ENCODE measurements at regions not wholly inside any gene's neighbourhood (a gene's known extent, or its start where the extent isn't known, plus 50 kb on each side); places are given as distances from the start of the nearest gene placed in this dataset.
"Not testable (repeated sequence)": the region's sequence is repeated elsewhere in the genome, so short reads cannot be mapped to it uniquely, and the experiment has no call there.

DNA sequence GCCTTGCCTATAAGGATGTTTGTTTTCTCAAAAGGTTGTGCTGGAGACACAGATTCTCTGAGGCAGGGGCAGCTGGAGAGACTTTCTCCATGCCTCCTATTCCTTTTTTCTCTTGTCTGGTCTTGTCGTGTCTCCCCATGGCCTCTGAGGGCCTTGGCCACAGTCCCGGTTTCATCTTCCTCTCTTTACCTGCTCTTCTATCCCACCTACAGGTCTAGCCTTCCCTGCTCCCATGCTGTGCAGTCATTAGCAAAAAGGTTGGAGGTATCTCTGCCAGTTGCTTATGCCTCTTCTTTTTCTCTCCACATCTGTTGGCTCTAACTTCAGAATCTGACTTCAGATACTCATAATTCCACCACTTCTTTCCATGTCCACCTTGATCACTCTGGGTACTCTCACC is 191.1 kb downstream of the IL20RB start:
- TF ChIP-seq EZH2 (IDR thresholded peaks at IDR 0.05; ENCODE audit: borderline replicate concordance, low read length) (no peak), CTCF (IDR thresholded peaks at IDR 0.05; ENCODE audit: low read length) (no peak)
- Histone ChIP-seq H3K9me2 (ENCODE audit: low read depth, low read length) (no peaks in the 10 kb centered on the region), H3K4me3 (ENCODE audit: low read depth, low read length, poor library complexity, severe bottlenecking) (no peak overlapping the region), H3K36me3 (ENCODE audit: insufficient read depth, low read length) (no peaks in the 10 kb centered on the region), H3K4me2 (ENCODE audit: low read length) (no peak overlapping the region), H3K27me3 (ENCODE audit: insufficient read depth, low read length) (no peaks in the 10 kb centered on the region), H3K4me1 (ENCODE audit: insufficient read depth, low read length, severe bottlenecking) (no peaks in the 10 kb centered on the region), H4K20me1 (ENCODE audit: insufficient read depth, low read length) (no peaks in the 10 kb centered on the region), H3K79me2 (ENCODE audit: insufficient read depth, low read length) (no peaks in the 10 kb centered on the region), H3K9me3 (ENCODE audit: low read length) (no peaks in the 10 kb centered on the region), H3K9ac (ENCODE audit: low read length) (no peak overlapping the region), H3K27ac (ENCODE audit: low read depth, low read length, poor library complexity, severe bottlenecking) (no peak overlapping the region), H3F3A (ENCODE audit: insufficient read depth, low read length) (no peaks in the 10 kb centered on the region), H2AFZ (ENCODE audit: low read length) (no peak overlapping the region)

DNA sequence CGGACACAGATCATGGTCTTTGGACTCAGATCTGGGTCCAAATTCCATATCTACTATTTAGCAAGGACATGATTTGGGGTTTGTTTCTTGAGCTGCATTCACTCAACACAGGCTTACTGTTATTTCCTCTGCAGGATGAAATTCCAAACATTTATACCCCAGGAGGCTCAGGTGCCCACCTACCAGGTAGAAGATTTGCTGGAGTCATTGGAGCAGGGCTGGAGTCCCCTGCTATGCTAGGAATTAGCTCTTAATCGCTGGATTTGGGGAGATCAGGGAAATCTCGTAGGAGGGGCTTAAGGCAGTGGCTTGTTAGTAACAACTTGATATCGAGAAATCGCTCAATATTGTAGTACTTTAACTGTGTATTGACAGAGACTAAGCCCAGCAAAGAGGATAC is 193.0 kb downstream of the IL20RB start:
- TF ChIP-seq EZH2 (IDR thresholded peaks at IDR 0.05; ENCODE audit: borderline replicate concordance, low read length), result no peak
- TF ChIP-seq CTCF (IDR thresholded peaks at IDR 0.05; ENCODE audit: low read length), result no peak
- Histone ChIP-seq H3K9ac (ENCODE audit: low read length) (no peak overlapping the region), H3K27ac (ENCODE audit: low read depth, low read length, poor library complexity, severe bottlenecking) (no peak overlapping the region), H3K27me3 (ENCODE audit: insufficient read depth, low read length) (no peaks in the 10 kb centered on the region), H3F3A (ENCODE audit: insufficient read depth, low read length) (no peaks in the 10 kb centered on the region), H2AFZ (ENCODE audit: low read length) (no peak overlapping the region), H3K36me3 (ENCODE audit: insufficient read depth, low read length) (no peaks in the 10 kb centered on the region), H3K4me3 (ENCODE audit: low read depth, low read length, poor library complexity, severe bottlenecking) (no peak overlapping the region), H3K4me1 (ENCODE audit: insufficient read depth, low read length, severe bottlenecking) (no peaks in the 10 kb centered on the region), H3K9me2 (ENCODE audit: low read depth, low read length) (no peaks in the 10 kb centered on the region), H4K20me1 (ENCODE audit: insufficient read depth, low read length) (no peaks in the 10 kb centered on the region), H3K79me2 (ENCODE audit: insufficient read depth, low read length) (no peaks in the 10 kb centered on the region), H3K4me2 (ENCODE audit: low read length) (no peak overlapping the region), H3K9me3 (ENCODE audit: low read length) (no peaks in the 10 kb centered on the region)

- not testable (repeated sequence) for H3K4me1 ChIP-seq (ENCODE audit: insufficient read depth, low read length, severe bottlenecking); H3K9me2 ChIP-seq (ENCODE audit: low read depth, low read length); H3K9me3 ChIP-seq (ENCODE audit: low read length); H2AFZ ChIP-seq (ENCODE audit: low read length); H3K36me3 ChIP-seq (ENCODE audit: insufficient read depth, low read length); H3F3A ChIP-seq (ENCODE audit: insufficient read depth, low read length); H3K9ac ChIP-seq (ENCODE audit: low read length); H4K20me1 ChIP-seq (ENCODE audit: insufficient read depth, low read length); H3K4me2 ChIP-seq (ENCODE audit: low read length); H3K79me2 ChIP-seq (ENCODE audit: insufficient read depth, low read length); H3K27me3 ChIP-seq (ENCODE audit: insufficient read depth, low read length); H3K4me3 ChIP-seq (ENCODE audit: low read depth, low read length, poor library complexity, severe bottlenecking); H3K27ac ChIP-seq (ENCODE audit: low read depth, low read length, poor library complexity, severe bottlenecking)
Observed at GRCh38 chr3:137153046-137153445, 195.3 kb downstream of the IL20RB start.

DNA sequence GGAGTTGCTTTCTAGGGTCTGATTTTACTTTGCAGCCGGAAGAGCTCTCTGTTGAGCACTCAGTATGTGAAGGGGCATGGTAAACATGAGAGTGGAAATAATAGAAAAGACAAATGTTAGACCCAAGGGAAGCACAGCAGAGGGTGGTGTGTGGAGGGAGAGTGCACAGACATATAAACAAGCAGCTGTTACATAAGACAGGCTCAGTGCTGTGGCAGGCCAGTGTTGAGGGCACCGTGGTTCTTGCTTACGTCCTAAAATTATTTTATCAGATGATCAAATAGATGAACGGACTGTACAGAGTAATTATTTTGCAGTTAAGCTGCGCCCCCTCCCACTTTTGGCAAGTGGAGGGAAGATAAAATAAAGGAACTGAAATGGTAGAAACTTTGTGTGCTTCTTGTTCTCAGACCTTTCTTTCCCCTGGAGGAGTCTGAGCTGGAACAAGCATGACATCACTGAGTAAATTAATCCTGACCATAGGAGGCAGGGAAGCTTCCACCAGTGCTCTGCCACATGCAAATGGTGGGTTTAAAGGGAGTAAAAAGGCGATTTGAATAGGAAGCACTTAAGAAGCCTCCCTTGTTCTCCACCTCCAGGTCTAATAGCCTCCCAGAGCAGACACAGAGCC is 205.6 kb downstream of the IL20RB start:
- Histone ChIP-seq H3K79me2 (ENCODE audit: insufficient read depth, low read length) (no peaks in the 10 kb centered on the region), H3K9ac (ENCODE audit: low read length) (no peak overlapping the region), H3K9me2 (ENCODE audit: low read depth, low read length) (no peaks in the 10 kb centered on the region), H2AFZ (ENCODE audit: low read length) (no peak overlapping the region), H3K36me3 (ENCODE audit: insufficient read depth, low read length) (no peaks in the 10 kb centered on the region), H3K4me3 (ENCODE audit: low read depth, low read length, poor library complexity, severe bottlenecking) (no peak overlapping the region), H3K27me3 (ENCODE audit: insufficient read depth, low read length) (no peaks in the 10 kb centered on the region), H3K9me3 (ENCODE audit: low read length) (no peaks in the 10 kb centered on the region), H3K27ac (ENCODE audit: low read depth, low read length, poor library complexity, severe bottlenecking) (no peak overlapping the region), H4K20me1 (ENCODE audit: insufficient read depth, low read length) (no peaks in the 10 kb centered on the region), H3K4me1 (ENCODE audit: insufficient read depth, low read length, severe bottlenecking) (no peaks in the 10 kb centered on the region), H3K4me2 (ENCODE audit: low read length) (no peak overlapping the region), H3F3A (ENCODE audit: insufficient read depth, low read length) (no peaks in the 10 kb centered on the region)
- no peak for TF ChIP-seq CTCF (IDR thresholded peaks at IDR 0.05; ENCODE audit: low read length)
- TF ChIP-seq EZH2 (IDR thresholded peaks at IDR 0.05; ENCODE audit: borderline replicate concordance, low read length), result no peak

All from OCI-LY1 (cell line).